HEK293 (cell line): ENCODE measurements at regions not wholly inside any gene's neighbourhood (a gene's known extent, or its start where the extent isn't known, plus 50 kb on each side); places are given as distances from the start of the nearest gene placed in this dataset.

Source experiments
- CTCF ChIA-PET: fragments of 350-600 bp; formaldehyde crosslinking; extraction: SDS; loops from one replicate; lab custom pipeline; 2021; ENCODE audit warnings: antibody characterized with exemption; lab: Yijun Ruan, JAX
- POLR2A ChIA-PET: fragments of 300-600 bp; formaldehyde crosslinking; extraction: SDS; loops from one replicate; lab custom pipeline; 2020; ENCODE audit warnings: antibody characterized with exemption, inconsistent platforms; lab: Yijun Ruan, JAX
- H3K27ac ChIP-seq: fragments of 200-500 bp; sonication (Bioruptor generic); 2 replicates; pipeline ENCODE4 v1.5.1; 2014; ENCODE audit warnings: low read depth, low read length, control low read depth, inconsistent platforms; ENCODE audit errors: extremely low read depth
- H3K36me3 ChIP-seq, 2 experiments: fragments of 200-500 bp in 1 of 2; sonication (Bioruptor generic) in 1 of 2; 1 replicate in 1 of 2; 2 replicates in 1 of 2; pipeline ENCODE4 v1.5.1; 2014 to 2017; ENCODE audit warnings: inconsistent platforms in 2 of 2, low read length in 2 of 2; ENCODE audit not compliant: control insufficient read depth in 2 of 2, insufficient read depth in 1 of 2
- H3K4me1 ChIP-seq: fragments of 200-500 bp; sonication (Bioruptor generic); 2 replicates; pipeline ENCODE4 v1.5.1; 2014; ENCODE audit warnings: mild to moderate bottlenecking, low read length, inconsistent platforms; ENCODE audit not compliant: control insufficient read depth, insufficient read depth
- H3K4me3 ChIP-seq: 2 replicates; pipeline ENCODE4 v1.5.1; 2011; ENCODE audit warnings: low read depth, mild to moderate bottlenecking, control low read depth, low read length, moderate library complexity
- H3K9me3 ChIP-seq: fragments of 200-500 bp; sonication (Bioruptor generic); 2 replicates; pipeline ENCODE4 v1.5.1; 2014; ENCODE audit warnings: low read depth, low read length, inconsistent platforms; ENCODE audit not compliant: control insufficient read depth, insufficient read depth
- EGR2 ChIP-seq: fragments of 450-650 bp; formaldehyde crosslinking; IDR thresholded peaks from 2 replicates; pipeline ENCODE4 v1.5.1; 2016; ENCODE audit warnings: low read depth, missing biosample characterization, missing genetic modification characterization
- MZF1 ChIP-seq: fragments of 450-650 bp; formaldehyde crosslinking; IDR thresholded peaks from 2 replicates; pipeline ENCODE4 v1.5.1; 2017; ENCODE audit warnings: missing biosample characterization, missing genetic modification characterization, borderline replicate concordance
- ZNF112 ChIP-seq: fragments of 450-650 bp; formaldehyde crosslinking; IDR thresholded peaks from 2 replicates; pipeline ENCODE4 v1.5.0; 2017; ENCODE audit warnings: missing biosample characterization, missing genetic modification characterization
- ZNF239 ChIP-seq: fragments of 450-650 bp; formaldehyde crosslinking; IDR thresholded peaks from 2 replicates; pipeline ENCODE4 v1.5.1; 2016; ENCODE audit warnings: missing biosample characterization, missing genetic modification characterization
- ZNF549 ChIP-seq: fragments of 450-650 bp; IDR thresholded peaks from 2 replicates; pipeline ENCODE4 v1.5.1; 2018; ENCODE audit warnings: missing biosample characterization, missing genetic modification characterization, mild to moderate bottlenecking, inconsistent platforms, moderate library complexity
- ZNF629 ChIP-seq: fragments of 450-650 bp; formaldehyde crosslinking; IDR thresholded peaks from 2 replicates; pipeline ENCODE4 v1.5.1; 2017; ENCODE audit warnings: missing biosample characterization, missing genetic modification characterization
- ZNF791 ChIP-seq: fragments of 450-650 bp; formaldehyde crosslinking; IDR thresholded peaks from 2 replicates; pipeline ENCODE4 v1.5.1; 2016; ENCODE audit warnings: missing biosample characterization, missing genetic modification characterization
- TF ChIP-seq, protein P1 (sequence below): fragments of 450-650 bp; formaldehyde crosslinking; IDR thresholded peaks from 2 replicates; pipeline ENCODE4 v1.5.1; 2016; ENCODE audit warnings: missing biosample characterization, missing genetic modification characterization
- TF ChIP-seq, protein P2 (sequence below): fragments of 450-650 bp; formaldehyde crosslinking; IDR thresholded peaks from 2 replicates; pipeline ENCODE4 v1.5.1; 2017; ENCODE audit warnings: missing biosample characterization, missing genetic modification characterization

DNA sequence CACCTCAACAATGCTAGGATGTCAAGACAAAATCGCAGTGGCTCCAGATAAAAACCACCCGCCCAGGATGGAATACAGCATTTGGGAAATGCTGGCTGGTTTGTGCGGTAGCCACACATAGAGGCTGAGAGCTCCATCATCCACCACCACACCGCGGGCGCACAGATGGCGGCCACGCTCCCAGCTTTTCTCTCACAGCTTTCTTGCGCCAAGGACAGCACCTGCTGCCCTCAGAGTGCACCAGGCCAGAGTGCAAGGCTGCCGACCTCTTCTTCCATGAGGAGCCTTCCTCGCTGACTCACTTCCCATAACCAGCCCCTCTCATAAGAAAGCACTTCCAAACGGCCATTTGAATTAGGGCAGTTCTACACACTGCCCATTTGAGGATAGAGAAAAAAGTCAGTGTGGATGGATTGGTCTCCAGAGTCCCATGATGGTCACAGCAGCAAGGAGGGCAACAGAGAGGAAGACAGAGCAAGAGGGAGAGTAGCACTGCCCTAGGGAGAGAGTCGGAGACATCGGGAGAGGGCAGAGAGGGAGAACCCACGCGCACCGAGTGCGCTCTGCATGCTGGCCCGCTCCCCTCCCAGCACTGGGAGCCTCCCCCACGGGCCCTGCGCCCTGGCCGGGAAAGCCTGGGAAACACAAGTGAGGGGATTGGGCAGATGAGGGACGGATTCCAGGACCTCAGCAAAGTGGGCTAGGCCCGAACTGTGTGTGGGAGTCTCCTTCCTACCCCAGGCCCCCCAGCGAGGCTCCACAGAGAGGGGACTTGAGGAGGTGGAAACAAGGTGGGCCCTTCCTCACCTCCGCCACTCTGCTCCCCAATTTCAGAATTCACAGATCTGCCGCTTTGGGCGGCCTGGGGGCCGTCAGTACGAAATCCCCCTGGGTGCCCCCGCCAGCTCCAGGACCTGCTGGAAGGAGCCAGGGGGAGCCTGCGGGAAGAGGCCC, 156.9 kb downstream of the USP12 start:
- no peaks in the 10 kb centered on the region for H3K4me1 ChIP-seq
- TF ChIP-seq ZNF791 (tag by site-specific recombination) (no peak), ZNF239 (tag by site-specific recombination) (no peak), EGR2 (no peak), ZNF549 (tag by site-specific recombination) (no peak)
- no peaks in the 10 kb centered on the region for H3K9me3 ChIP-seq
- no peak overlapping the region for H3K27ac ChIP-seq
- no peaks in the 10 kb centered on the region for H3K36me3 ChIP-seq
- no peak overlapping the region for H3K4me3 ChIP-seq
- POLR2A ChIA-PET = no interaction called here
- CTCF ChIA-PET = no interaction called here

DNA sequence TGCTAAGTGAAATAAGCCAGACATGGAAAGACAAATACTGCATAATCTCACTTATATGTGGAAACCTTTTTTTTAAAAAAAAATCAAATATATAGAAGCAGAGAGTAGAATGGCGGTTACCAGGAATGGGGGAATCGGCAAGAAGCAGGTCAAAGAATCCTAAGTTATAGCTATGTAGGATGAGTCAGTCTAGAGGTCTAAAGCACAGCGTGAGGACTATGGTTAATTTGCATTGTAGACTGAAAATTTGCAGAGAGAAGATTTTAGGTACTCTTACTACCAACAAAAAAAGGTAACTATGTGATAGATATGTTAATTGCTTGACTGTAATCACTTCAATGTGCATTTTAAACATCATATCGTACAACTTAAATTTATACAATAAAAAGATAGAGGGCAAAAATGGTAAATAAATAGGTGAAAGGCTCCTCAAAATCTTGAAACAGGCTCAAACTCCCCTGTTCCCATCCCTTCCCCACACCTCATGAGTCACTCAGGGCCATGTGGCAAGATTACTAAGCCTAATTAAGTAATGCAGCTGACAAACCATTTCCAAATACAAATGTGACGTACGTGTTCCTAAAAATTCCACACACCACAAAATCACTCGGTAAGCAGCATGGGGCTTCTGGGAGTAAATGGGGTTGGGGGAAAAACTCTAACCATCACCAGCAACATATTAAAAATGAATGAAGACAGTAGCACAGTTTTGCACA, 159.0 kb downstream of the USP12 start:
- Histone ChIP-seq H3K9me3 (no peaks in the 10 kb centered on the region), H3K4me1 (no peaks in the 10 kb centered on the region)
- CTCF ChIA-PET = interaction anchor here (0.5 kb wide), 1 partner anchor 221 kb away, joined by 3 read pairs; no protein-coding TSS in a partner anchor
- TF ChIP-seq, protein P1, sequence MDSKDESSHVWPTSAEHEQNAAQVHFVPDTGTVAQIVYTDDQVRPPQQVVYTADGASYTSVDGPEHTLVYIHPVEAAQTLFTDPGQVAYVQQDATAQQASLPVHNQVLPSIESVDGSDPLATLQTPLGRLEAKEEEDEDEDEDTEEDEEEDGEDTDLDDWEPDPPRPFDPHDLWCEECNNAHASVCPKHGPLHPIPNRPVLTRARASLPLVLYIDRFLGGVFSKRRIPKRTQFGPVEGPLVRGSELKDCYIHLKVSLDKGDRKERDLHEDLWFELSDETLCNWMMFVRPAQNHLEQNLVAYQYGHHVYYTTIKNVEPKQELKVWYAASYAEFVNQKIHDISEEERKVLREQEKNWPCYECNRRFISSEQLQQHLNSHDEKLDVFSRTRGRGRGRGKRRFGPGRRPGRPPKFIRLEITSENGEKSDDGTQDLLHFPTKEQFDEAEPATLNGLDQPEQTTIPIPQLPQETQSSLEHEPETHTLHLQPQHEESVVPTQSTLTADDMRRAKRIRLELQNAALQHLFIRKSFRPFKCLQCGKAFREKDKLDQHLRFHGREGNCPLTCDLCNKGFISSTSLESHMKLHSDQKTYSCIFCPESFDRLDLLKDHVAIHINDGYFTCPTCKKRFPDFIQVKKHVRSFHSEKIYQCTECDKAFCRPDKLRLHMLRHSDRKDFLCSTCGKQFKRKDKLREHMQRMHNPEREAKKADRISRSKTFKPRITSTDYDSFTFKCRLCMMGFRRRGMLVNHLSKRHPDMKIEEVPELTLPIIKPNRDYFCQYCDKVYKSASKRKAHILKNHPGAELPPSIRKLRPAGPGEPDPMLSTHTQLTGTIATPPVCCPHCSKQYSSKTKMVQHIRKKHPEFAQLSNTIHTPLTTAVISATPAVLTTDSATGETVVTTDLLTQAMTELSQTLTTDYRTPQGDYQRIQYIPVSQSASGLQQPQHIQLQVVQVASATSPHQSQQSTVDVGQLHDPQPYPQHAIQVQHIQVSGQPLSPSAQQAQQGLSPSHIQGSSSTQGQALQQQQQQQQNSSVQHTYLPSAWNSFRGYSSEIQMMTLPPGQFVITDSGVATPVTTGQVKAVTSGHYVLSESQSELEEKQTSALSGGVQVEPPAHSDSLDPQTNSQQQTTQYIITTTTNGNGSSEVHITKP (tag by site-specific recombination) = peak; percentile 51; the same call in 1 of the 2 replicates
- TF ChIP-seq ZNF629 (tag by site-specific recombination) = peak; percentile 37; the same call in 1 of the 2 replicates
- TF ChIP-seq, protein P2, sequence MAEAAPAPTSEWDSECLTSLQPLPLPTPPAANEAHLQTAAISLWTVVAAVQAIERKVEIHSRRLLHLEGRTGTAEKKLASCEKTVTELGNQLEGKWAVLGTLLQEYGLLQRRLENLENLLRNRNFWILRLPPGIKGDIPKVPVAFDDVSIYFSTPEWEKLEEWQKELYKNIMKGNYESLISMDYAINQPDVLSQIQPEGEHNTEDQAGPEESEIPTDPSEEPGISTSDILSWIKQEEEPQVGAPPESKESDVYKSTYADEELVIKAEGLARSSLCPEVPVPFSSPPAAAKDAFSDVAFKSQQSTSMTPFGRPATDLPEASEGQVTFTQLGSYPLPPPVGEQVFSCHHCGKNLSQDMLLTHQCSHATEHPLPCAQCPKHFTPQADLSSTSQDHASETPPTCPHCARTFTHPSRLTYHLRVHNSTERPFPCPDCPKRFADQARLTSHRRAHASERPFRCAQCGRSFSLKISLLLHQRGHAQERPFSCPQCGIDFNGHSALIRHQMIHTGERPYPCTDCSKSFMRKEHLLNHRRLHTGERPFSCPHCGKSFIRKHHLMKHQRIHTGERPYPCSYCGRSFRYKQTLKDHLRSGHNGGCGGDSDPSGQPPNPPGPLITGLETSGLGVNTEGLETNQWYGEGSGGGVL (tag by site-specific recombination) = no peak
- TF ChIP-seq, all 188 proteins: peak for 2
- H3K27ac ChIP-seq = no peak overlapping the region
- POLR2A ChIA-PET = no interaction called here
- no peak overlapping the region for H3K4me3 ChIP-seq
- no peaks in the 10 kb centered on the region for H3K36me3 ChIP-seq

DNA sequence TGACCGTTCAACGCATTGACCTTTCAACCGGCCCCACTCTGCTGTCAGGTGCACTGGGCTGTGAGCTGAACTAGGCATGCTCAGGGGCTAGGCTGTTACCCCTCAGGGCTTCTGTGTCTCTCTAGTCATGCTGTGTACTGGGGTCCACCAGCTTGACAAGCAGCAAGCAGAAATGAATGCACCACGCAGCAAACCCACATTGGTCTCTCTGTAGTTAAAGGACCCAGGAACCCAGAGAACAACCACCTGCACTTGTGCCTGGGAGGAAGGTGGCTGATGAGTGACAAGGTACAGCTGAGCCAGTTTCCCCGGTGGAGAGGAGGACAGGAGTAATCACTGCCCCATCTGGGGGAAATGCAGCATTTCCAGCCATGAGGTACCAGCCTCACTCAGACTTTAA, 159.9 kb downstream of the USP12 start:
- POLR2A ChIA-PET = no interaction called here
- H3K4me1 ChIP-seq = no peaks in the 10 kb centered on the region
- no peak overlapping the region for H3K27ac ChIP-seq
- TF ChIP-seq MZF1 (tag by site-specific recombination) (no peak), ZNF112 (tag by site-specific recombination) (no peak)
- CTCF ChIA-PET = interaction anchor here (0.8 kb wide), 1 partner anchor 347 kb away, joined by 4 read pairs; no protein-coding TSS in a partner anchor
- H3K4me3 ChIP-seq = no peak overlapping the region
- no peaks in the 10 kb centered on the region for H3K9me3 ChIP-seq
- no peaks in the 10 kb centered on the region for H3K36me3 ChIP-seq
